ENCODE measurements at regions not wholly inside any gene's neighbourhood (a gene's known extent, or its start where the extent isn't known, plus 50 kb on each side); places are given as distances from the start of the nearest gene placed in this dataset.
"Not testable (repeated sequence)": the region's sequence is repeated elsewhere in the genome, so short reads cannot be mapped to it uniquely, and the experiment has no call there.

DNA sequence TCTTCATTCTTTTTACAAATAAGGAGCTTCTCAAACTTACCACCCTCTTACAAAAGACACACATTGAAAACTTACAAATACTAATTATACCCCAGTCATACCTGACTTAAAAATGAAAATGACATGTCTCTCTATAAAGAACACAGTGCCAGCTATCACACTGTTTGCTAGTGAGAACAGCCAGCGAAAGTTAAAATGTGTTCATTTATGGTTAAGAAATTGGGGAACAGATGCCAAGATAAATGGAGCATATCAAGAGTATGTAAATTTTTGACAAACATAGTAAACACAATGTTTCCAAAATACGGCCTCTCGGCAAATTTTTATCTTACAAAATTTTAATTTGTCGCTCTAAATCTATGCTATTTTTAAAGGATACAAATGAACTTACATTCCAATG lies 1422.9 kb downstream of the KCNT2 start:
- Histone ChIP-seq H3K36me3 (ENCODE audit: low read depth) (no peaks in the 10 kb centered on the region), H3K4me2 (no peak overlapping the region), H3K4me1 (replicated peaks; ENCODE audit: insufficient read depth) (no peaks in the 10 kb centered on the region), H3K27ac (no peak overlapping the region), H3K79me2 (ENCODE audit: low read depth) (no peaks in the 10 kb centered on the region), H3K27me3 (ENCODE audit: insufficient read depth, low read depth) (no peaks in the 10 kb centered on the region), H3K9me3 (ENCODE audit: insufficient read depth, low read depth) (no peaks in the 10 kb centered on the region), H3K9me2 (ENCODE audit: insufficient read depth) (no peaks in the 10 kb centered on the region), H4K20me1 (ENCODE audit: insufficient read depth) (no peaks in the 10 kb centered on the region), H3F3A (ENCODE audit: insufficient read depth, low read depth) (no peaks in the 10 kb centered on the region), H3K4me3 (no peak overlapping the region), H2AFZ (no peak overlapping the region)
- TF ChIP-seq, protein P1, sequence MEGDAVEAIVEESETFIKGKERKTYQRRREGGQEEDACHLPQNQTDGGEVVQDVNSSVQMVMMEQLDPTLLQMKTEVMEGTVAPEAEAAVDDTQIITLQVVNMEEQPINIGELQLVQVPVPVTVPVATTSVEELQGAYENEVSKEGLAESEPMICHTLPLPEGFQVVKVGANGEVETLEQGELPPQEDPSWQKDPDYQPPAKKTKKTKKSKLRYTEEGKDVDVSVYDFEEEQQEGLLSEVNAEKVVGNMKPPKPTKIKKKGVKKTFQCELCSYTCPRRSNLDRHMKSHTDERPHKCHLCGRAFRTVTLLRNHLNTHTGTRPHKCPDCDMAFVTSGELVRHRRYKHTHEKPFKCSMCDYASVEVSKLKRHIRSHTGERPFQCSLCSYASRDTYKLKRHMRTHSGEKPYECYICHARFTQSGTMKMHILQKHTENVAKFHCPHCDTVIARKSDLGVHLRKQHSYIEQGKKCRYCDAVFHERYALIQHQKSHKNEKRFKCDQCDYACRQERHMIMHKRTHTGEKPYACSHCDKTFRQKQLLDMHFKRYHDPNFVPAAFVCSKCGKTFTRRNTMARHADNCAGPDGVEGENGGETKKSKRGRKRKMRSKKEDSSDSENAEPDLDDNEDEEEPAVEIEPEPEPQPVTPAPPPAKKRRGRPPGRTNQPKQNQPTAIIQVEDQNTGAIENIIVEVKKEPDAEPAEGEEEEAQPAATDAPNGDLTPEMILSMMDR (conservative IDR thresholded peaks at IDR 0.05), result no peak
- no peak for TF ChIP-seq EZH2 (IDR thresholded peaks at IDR 0.05; ENCODE audit: low read depth)
- CTCF ChIA-PET, result no interaction called here
- POLR2A ChIA-PET (ENCODE audit: unreplicated experiment), result no interaction called here
- DNase-seq, result no peak
- intact Hi-C loops (cut with micrococcal nuclease; ENCODE audit: unreplicated experiment), result no loop called here
- no TSS peak for BruUV-seq (replicated peaks)

- no peaks in the 10 kb centered on the region for H3K27me3 ChIP-seq (ENCODE audit: insufficient read depth, low read depth)
- BruUV-seq (replicated peaks), result no TSS peak
- intact Hi-C loops (cut with micrococcal nuclease; ENCODE audit: unreplicated experiment), result no loop called here
- H3K9me3 ChIP-seq (ENCODE audit: insufficient read depth, low read depth), result no peaks in the 10 kb centered on the region
- H3K9me2 ChIP-seq (ENCODE audit: insufficient read depth), result 0 out of 2 replicates have a peak, but pooled peaks cover 4% of the 10 kb centered on the region
- no peaks in the 10 kb centered on the region for H3F3A ChIP-seq (ENCODE audit: insufficient read depth, low read depth)
- H4K20me1 ChIP-seq (ENCODE audit: insufficient read depth), result no peaks in the 10 kb centered on the region
- H2AFZ ChIP-seq, result no peak overlapping the region
- H3K4me3 ChIP-seq, result no peak overlapping the region
- H3K4me1 ChIP-seq (replicated peaks; ENCODE audit: insufficient read depth), result no peaks in the 10 kb centered on the region
- CTCF ChIA-PET, result no interaction called here
- POLR2A ChIA-PET (ENCODE audit: unreplicated experiment), result no interaction called here
- no peaks in the 10 kb centered on the region for H3K79me2 ChIP-seq (ENCODE audit: low read depth)
- TF ChIP-seq EZH2 (IDR thresholded peaks at IDR 0.05; ENCODE audit: low read depth), result no peak
- TF ChIP-seq, protein P1 (conservative IDR thresholded peaks at IDR 0.05), result no peak
- no peak overlapping the region for H3K4me2 ChIP-seq
- no peaks in the 10 kb centered on the region for H3K36me3 ChIP-seq (ENCODE audit: low read depth)
- H3K27ac ChIP-seq, result no peak overlapping the region
- DNase-seq, result no peak
Observed at GRCh38 chr1:195173753-195174152, 1434.5 kb downstream of the KCNT2 start.

DNA sequence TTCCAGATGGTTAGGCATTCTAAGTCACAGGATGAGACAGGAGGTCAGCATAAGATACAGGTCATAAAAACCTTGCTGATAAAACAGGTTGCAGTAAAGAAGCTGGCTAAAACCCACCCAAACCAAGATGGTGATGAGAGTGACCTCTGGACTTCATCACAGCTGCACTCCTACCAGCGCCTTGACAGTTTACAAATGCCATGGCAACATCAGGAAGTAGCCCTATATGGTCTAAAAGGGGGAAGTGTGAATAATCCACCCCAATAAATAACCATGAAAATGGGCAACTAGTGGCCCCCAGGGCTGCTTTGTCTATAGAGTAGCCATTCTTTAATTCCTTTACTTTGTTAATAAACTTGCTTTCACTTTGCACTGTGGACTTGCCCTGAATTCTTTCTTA lies 1448.4 kb downstream of the KCNT2 start:
- H3K36me3 ChIP-seq (ENCODE audit: low read depth); intact Hi-C loops (cut with micrococcal nuclease; ENCODE audit: unreplicated experiment); CTCF ChIA-PET; POLR2A ChIA-PET (ENCODE audit: unreplicated experiment); H3K9me2 ChIP-seq (ENCODE audit: insufficient read depth); DNase-seq; H3K4me1 ChIP-seq (replicated peaks; ENCODE audit: insufficient read depth); H3K27ac ChIP-seq; H2AFZ ChIP-seq; BruUV-seq (replicated peaks); H3K27me3 ChIP-seq (ENCODE audit: insufficient read depth, low read depth); H3F3A ChIP-seq (ENCODE audit: insufficient read depth, low read depth); H4K20me1 ChIP-seq (ENCODE audit: insufficient read depth); H3K79me2 ChIP-seq (ENCODE audit: low read depth); H3K4me3 ChIP-seq; H3K4me2 ChIP-seq; H3K9me3 ChIP-seq (ENCODE audit: insufficient read depth, low read depth): not testable (repeated sequence)

- TF ChIP-seq EZH2 (IDR thresholded peaks at IDR 0.05; ENCODE audit: low read depth), result no peak
- TF ChIP-seq, protein P1 (conservative IDR thresholded peaks at IDR 0.05), result no peak
- Histone ChIP-seq H2AFZ (no peak overlapping the region), H4K20me1 (ENCODE audit: insufficient read depth) (no peaks in the 10 kb centered on the region), H3K4me3 (no peak overlapping the region), H3K9me3 (ENCODE audit: insufficient read depth, low read depth) (no peaks in the 10 kb centered on the region), H3K4me1 (replicated peaks; ENCODE audit: insufficient read depth) (no peaks in the 10 kb centered on the region), H3F3A (ENCODE audit: insufficient read depth, low read depth) (no peaks in the 10 kb centered on the region), H3K27ac (no peak overlapping the region), H3K4me2 (no peak overlapping the region), H3K79me2 (ENCODE audit: low read depth) (no peaks in the 10 kb centered on the region), H3K36me3 (ENCODE audit: low read depth) (no peaks in the 10 kb centered on the region), H3K9me2 (ENCODE audit: insufficient read depth) (no peaks in the 10 kb centered on the region), H3K27me3 (ENCODE audit: insufficient read depth, low read depth) (no peaks in the 10 kb centered on the region)
- no peak for DNase-seq
- POLR2A ChIA-PET (ENCODE audit: unreplicated experiment), result no interaction called here
- no TSS peak for BruUV-seq (replicated peaks)
- CTCF ChIA-PET, result no interaction called here
- intact Hi-C loops (cut with micrococcal nuclease; ENCODE audit: unreplicated experiment), result no loop called here
Observed at GRCh38 chr1:195158091-195158490, 1450.1 kb downstream of the KCNT2 start.

Measured in PC-9 (cell line).